ENCODE measurements at regions not wholly inside any gene's neighbourhood (a gene's known extent, or its start where the extent isn't known, plus 50 kb on each side); places are given as distances from the start of the nearest gene placed in this dataset.
"Not testable (repeated sequence)": the region's sequence is repeated elsewhere in the genome, so short reads cannot be mapped to it uniquely, and the experiment has no call there.

GRCh38 chr10:46775668-46776059 is 135.6 kb upstream of the PTPN20 start:
- not testable (repeated sequence) for H3K4me3 ChIP-seq (ENCODE audit: severe bottlenecking); H3K27me3 ChIP-seq (ENCODE audit: insufficient read depth, poor library complexity, severe bottlenecking); H3K4me1 ChIP-seq (ENCODE audit: insufficient read depth, poor library complexity, severe bottlenecking); H3K36me3 ChIP-seq (ENCODE audit: low read depth); DNase-seq (ENCODE audit: low spot score); H3K27ac ChIP-seq (ENCODE audit: poor library complexity, severe bottlenecking); ATAC-seq (ENCODE audit: low read depth); H3K9me3 ChIP-seq (ENCODE audit: severe bottlenecking)

- H3K9me3 ChIP-seq (ENCODE audit: severe bottlenecking); ATAC-seq (ENCODE audit: low read depth); H3K27me3 ChIP-seq (ENCODE audit: insufficient read depth, poor library complexity, severe bottlenecking); H3K36me3 ChIP-seq (ENCODE audit: low read depth); DNase-seq (ENCODE audit: low spot score); H3K27ac ChIP-seq (ENCODE audit: poor library complexity, severe bottlenecking); H3K4me3 ChIP-seq (ENCODE audit: severe bottlenecking); H3K4me1 ChIP-seq (ENCODE audit: insufficient read depth, poor library complexity, severe bottlenecking): not testable (repeated sequence)
These were observed 131.7 kb upstream of the PTPN20 start for GRCh38 chr10:46779571-46779970.

- not testable (repeated sequence) for DNase-seq (ENCODE audit: low spot score); H3K9me3 ChIP-seq (ENCODE audit: severe bottlenecking); H3K27ac ChIP-seq (ENCODE audit: poor library complexity, severe bottlenecking); H3K4me3 ChIP-seq (ENCODE audit: severe bottlenecking); H3K4me1 ChIP-seq (ENCODE audit: insufficient read depth, poor library complexity, severe bottlenecking); H3K36me3 ChIP-seq (ENCODE audit: low read depth); H3K27me3 ChIP-seq (ENCODE audit: insufficient read depth, poor library complexity, severe bottlenecking)
- ATAC-seq (ENCODE audit: low read depth) = peak; percentile 83
These were observed 131.1 kb upstream of the PTPN20 start for GRCh38 chr10:46780164-46780563.

GRCh38 chr10:46781001-46781400 is 130.2 kb upstream of the PTPN20 start:
- H3K4me1 ChIP-seq (ENCODE audit: insufficient read depth, poor library complexity, severe bottlenecking); H3K36me3 ChIP-seq (ENCODE audit: low read depth); ATAC-seq (ENCODE audit: low read depth); DNase-seq (ENCODE audit: low spot score); H3K27me3 ChIP-seq (ENCODE audit: insufficient read depth, poor library complexity, severe bottlenecking); H3K4me3 ChIP-seq (ENCODE audit: severe bottlenecking); H3K27ac ChIP-seq (ENCODE audit: poor library complexity, severe bottlenecking); H3K9me3 ChIP-seq (ENCODE audit: severe bottlenecking): not testable (repeated sequence)

- ATAC-seq (ENCODE audit: low read depth) = 0 out of 3 replicates have a peak, but pooled peaks have one; percentile 13
- H3K9me3 ChIP-seq (ENCODE audit: severe bottlenecking); H3K36me3 ChIP-seq (ENCODE audit: low read depth); DNase-seq (ENCODE audit: low spot score); H3K4me1 ChIP-seq (ENCODE audit: insufficient read depth, poor library complexity, severe bottlenecking); H3K4me3 ChIP-seq (ENCODE audit: severe bottlenecking); H3K27me3 ChIP-seq (ENCODE audit: insufficient read depth, poor library complexity, severe bottlenecking); H3K27ac ChIP-seq (ENCODE audit: poor library complexity, severe bottlenecking): not testable (repeated sequence)
These were observed 129.0 kb upstream of the PTPN20 start for GRCh38 chr10:46782001-46782874.

DNA sequence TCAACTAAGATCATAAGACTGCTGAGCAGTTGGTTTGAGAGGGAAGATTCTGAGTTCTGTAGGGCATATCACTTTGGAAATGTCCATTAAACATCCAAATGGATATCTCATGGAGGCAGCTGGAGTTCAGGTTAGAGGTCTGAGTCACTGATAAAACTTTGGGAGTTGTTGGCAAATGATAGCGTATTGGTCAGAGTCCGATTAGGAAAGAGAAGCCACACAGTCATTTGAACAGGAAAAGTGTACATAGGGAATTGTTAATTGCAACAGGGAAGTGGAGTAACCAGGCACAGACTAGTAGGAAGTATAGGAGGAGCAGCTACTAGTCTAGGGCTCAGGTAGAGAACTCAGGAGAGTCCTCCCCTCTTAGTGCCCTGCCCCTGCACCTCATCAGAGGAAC is 126.6 kb upstream of the PTPN20 start:
- not testable (repeated sequence) for H3K4me3 ChIP-seq (ENCODE audit: severe bottlenecking); H3K9me3 ChIP-seq (ENCODE audit: severe bottlenecking); ATAC-seq (ENCODE audit: low read depth); DNase-seq (ENCODE audit: low spot score); H3K4me1 ChIP-seq (ENCODE audit: insufficient read depth, poor library complexity, severe bottlenecking); H3K27me3 ChIP-seq (ENCODE audit: insufficient read depth, poor library complexity, severe bottlenecking); H3K36me3 ChIP-seq (ENCODE audit: low read depth); H3K27ac ChIP-seq (ENCODE audit: poor library complexity, severe bottlenecking)

DNA sequence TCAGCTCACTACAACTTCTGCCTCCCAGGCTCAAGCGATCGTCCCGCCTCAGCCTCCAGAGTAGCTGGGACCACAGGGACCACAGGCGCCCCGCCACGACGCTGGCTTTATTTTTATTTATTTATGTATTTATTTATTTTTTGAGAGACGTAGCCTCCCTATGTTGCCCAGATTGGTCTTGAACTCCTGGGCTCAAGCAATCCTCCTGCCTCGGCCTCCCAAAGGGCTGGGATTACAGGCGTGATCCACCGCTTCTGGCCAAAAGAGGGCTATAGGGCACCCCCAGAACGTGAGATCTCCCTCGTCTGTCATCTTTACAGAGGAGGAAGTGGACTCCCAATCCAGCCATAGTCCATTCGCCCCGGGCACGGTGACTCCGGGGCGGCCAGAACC is 125.1 kb upstream of the PTPN20 start:
- not testable (repeated sequence) for H3K9me3 ChIP-seq (ENCODE audit: severe bottlenecking); H3K36me3 ChIP-seq (ENCODE audit: low read depth); DNase-seq (ENCODE audit: low spot score); H3K27ac ChIP-seq (ENCODE audit: poor library complexity, severe bottlenecking); H3K27me3 ChIP-seq (ENCODE audit: insufficient read depth, poor library complexity, severe bottlenecking); H3K4me3 ChIP-seq (ENCODE audit: severe bottlenecking); ATAC-seq (ENCODE audit: low read depth); H3K4me1 ChIP-seq (ENCODE audit: insufficient read depth, poor library complexity, severe bottlenecking)

GRCh38 chr10:46786518-46787320 is 124.5 kb upstream of the PTPN20 start:
- H3K9me3 ChIP-seq (ENCODE audit: severe bottlenecking); H3K36me3 ChIP-seq (ENCODE audit: low read depth); H3K4me1 ChIP-seq (ENCODE audit: insufficient read depth, poor library complexity, severe bottlenecking); H3K27me3 ChIP-seq (ENCODE audit: insufficient read depth, poor library complexity, severe bottlenecking): not testable (repeated sequence)
- peak; percentile 75 for ATAC-seq (ENCODE audit: low read depth)
- H3K4me3 ChIP-seq (ENCODE audit: severe bottlenecking) = peak overlapping the region; percentile 56
- H3K27ac ChIP-seq (ENCODE audit: poor library complexity, severe bottlenecking) = peak overlapping the region; percentile 28
- DNase-seq (ENCODE audit: low spot score) = peak; percentile 52

All from RWPE2 (cell line).